WTC11 (cell line): ENCODE measurements at regions not wholly inside any gene's neighbourhood (a gene's known extent, or its start where the extent isn't known, plus 50 kb on each side); places are given as distances from the start of the nearest gene placed in this dataset.

Source experiments
- ATAC-seq: fragments of 200-7000 bp; cut with Tn5 transposase; 2 replicates; pipeline ENCODE4 v1.10.0; 2021; ENCODE audit warnings: mild to moderate bottlenecking, moderate library complexity
- CTCF ChIA-PET: fragments of 300-600 bp; sonication (Branson Sonifier 250); formaldehyde crosslinking; loops from one replicate; lab custom pipeline; 2021; ENCODE audit warnings: antibody characterized with exemption; lab: Charles Lee
- POLR2A ChIA-PET: fragments of 350-600 bp; sonication (Branson Sonifier 250); formaldehyde crosslinking; loops from one replicate; lab custom pipeline; 2021; ENCODE audit warnings: antibody characterized with exemption; lab: Charles Lee
- DNase-seq: peaks from one replicate; pipeline ENCODE4 v3.0.0; 2021; ENCODE audit warnings: low spot score
- H3K27ac Mint-ChIP-seq: 2 replicates; pipeline ENCODE4 v1.8.0; 2021; ENCODE audit warnings: mixed read lengths
- H3K27me3 Mint-ChIP-seq: 2 replicates; pipeline ENCODE4 v1.8.0; 2021; ENCODE audit warnings: low read depth, mild to moderate bottlenecking, moderate library complexity, mixed read lengths
- H3K36me3 Mint-ChIP-seq: 2 replicates; pipeline ENCODE4 v1.8.0; 2021; ENCODE audit warnings: mixed read lengths
- H3K4me1 Mint-ChIP-seq: 2 replicates; pipeline ENCODE4 v1.8.0; 2022; ENCODE audit warnings: mixed read lengths
- H3K4me3 Mint-ChIP-seq: 2 replicates; pipeline ENCODE4 v1.8.0; 2021; ENCODE audit warnings: mild to moderate bottlenecking, moderate library complexity, mixed read lengths
- H3K9me3 Mint-ChIP-seq: 2 replicates; pipeline ENCODE4 v1.8.0; 2021; ENCODE audit warnings: mixed read lengths
- ATF3 ChIP-seq: sonication (generic); formaldehyde crosslinking; conservative IDR thresholded peaks from 2 replicates; pipeline ENCODE4 v1.8.1; 2022; ENCODE audit warnings: mild to moderate bottlenecking, missing genetic modification reagents
- CBFB ChIP-seq: sonication (generic); formaldehyde crosslinking; IDR thresholded peaks from 2 replicates; pipeline ENCODE4 v1.8.1; 2022; ENCODE audit warnings: mild to moderate bottlenecking, low read depth, missing genetic modification reagents
- CREM ChIP-seq: sonication (generic); formaldehyde crosslinking; IDR thresholded peaks from 2 replicates; pipeline ENCODE4 v1.8.1; 2022; ENCODE audit warnings: mild to moderate bottlenecking, missing genetic modification reagents, moderate library complexity
- FOXP1 ChIP-seq: sonication (generic); formaldehyde crosslinking; IDR thresholded peaks from 2 replicates; pipeline ENCODE4 v1.8.0; 2022; ENCODE audit warnings: missing genetic modification reagents, mild to moderate bottlenecking, moderate library complexity, borderline replicate concordance
- GABPB1 ChIP-seq: sonication (generic); formaldehyde crosslinking; IDR thresholded peaks from 2 replicates; pipeline ENCODE4 v1.8.1; 2023; ENCODE audit warnings: mild to moderate bottlenecking, missing genetic modification reagents
- GRHL2 ChIP-seq: fragments of 250-450 bp; sonication (Bioruptor Pico); IDR thresholded peaks from 2 replicates; pipeline ENCODE4 v1.8.0; 2022; ENCODE audit warnings: mild to moderate bottlenecking, moderate library complexity; ENCODE audit not compliant: insufficient replicate concordance, severe bottlenecking
- HMGA2 ChIP-seq: fragments of 250-450 bp; sonication (Bioruptor Pico); IDR thresholded peaks from 2 replicates; pipeline ENCODE4 v1.4.0; 2021; ENCODE audit warnings: mild to moderate bottlenecking, moderate library complexity
- NFYB ChIP-seq: sonication (generic); formaldehyde crosslinking; conservative IDR thresholded peaks from 2 replicates; pipeline ENCODE4 v1.8.0; 2022; ENCODE audit warnings: low read depth, missing genetic modification reagents
- NR1H2 ChIP-seq: sonication (generic); formaldehyde crosslinking; IDR thresholded peaks from 2 replicates; pipeline ENCODE4 v1.9.0; 2021; ENCODE audit warnings: mild to moderate bottlenecking, moderate library complexity, missing genetic modification reagents
- RELA ChIP-seq: sonication (generic); formaldehyde crosslinking; IDR thresholded peaks from 2 replicates; pipeline ENCODE4 v1.8.1; 2022; ENCODE audit warnings: missing genetic modification reagents, mild to moderate bottlenecking, borderline replicate concordance
- TP53 ChIP-seq: sonication (generic); formaldehyde crosslinking; IDR thresholded peaks from 2 replicates; pipeline ENCODE4 v1.8.1; 2023; ENCODE audit warnings: mild to moderate bottlenecking, missing genetic modification reagents
- USF2 ChIP-seq: sonication (generic); formaldehyde crosslinking; IDR thresholded peaks from 2 replicates; pipeline ENCODE4 v1.8.1; 2023; ENCODE audit warnings: mild to moderate bottlenecking, missing genetic modification reagents, moderate library complexity
- ZBTB21 ChIP-seq: sonication (generic); formaldehyde crosslinking; IDR thresholded peaks from 2 replicates; pipeline ENCODE4 v1.8.1; 2023; ENCODE audit warnings: mild to moderate bottlenecking, missing genetic modification reagents, borderline replicate concordance
- ZBTB43 ChIP-seq: sonication (generic); formaldehyde crosslinking; IDR thresholded peaks from 2 replicates; pipeline ENCODE4 v1.8.1; 2023; ENCODE audit warnings: mild to moderate bottlenecking, missing genetic modification reagents
- ZNF263 ChIP-seq: sonication (generic); formaldehyde crosslinking; IDR thresholded peaks from 2 replicates; pipeline ENCODE4 v1.8.1; 2022; ENCODE audit warnings: low read depth, mild to moderate bottlenecking, moderate library complexity, missing genetic modification reagents
- ZSCAN18 ChIP-seq: fragments of 250-450 bp; sonication (Bioruptor Pico); IDR thresholded peaks from 2 replicates; pipeline ENCODE4 v2.1.2; 2022; ENCODE audit warnings: mild to moderate bottlenecking, moderate library complexity
- TF ChIP-seq, protein P1 (sequence below): fragments of 250-450 bp; sonication (Bioruptor Pico); IDR thresholded peaks from 2 replicates; pipeline ENCODE4 v1.9.0; 2021; ENCODE audit warnings: mild to moderate bottlenecking
- TF ChIP-seq, protein P2 (sequence below): sonication (generic); formaldehyde crosslinking; IDR thresholded peaks from 2 replicates; pipeline ENCODE4 v1.8.1; 2023; ENCODE audit warnings: mild to moderate bottlenecking, missing genetic modification reagents, moderate library complexity

DNA sequence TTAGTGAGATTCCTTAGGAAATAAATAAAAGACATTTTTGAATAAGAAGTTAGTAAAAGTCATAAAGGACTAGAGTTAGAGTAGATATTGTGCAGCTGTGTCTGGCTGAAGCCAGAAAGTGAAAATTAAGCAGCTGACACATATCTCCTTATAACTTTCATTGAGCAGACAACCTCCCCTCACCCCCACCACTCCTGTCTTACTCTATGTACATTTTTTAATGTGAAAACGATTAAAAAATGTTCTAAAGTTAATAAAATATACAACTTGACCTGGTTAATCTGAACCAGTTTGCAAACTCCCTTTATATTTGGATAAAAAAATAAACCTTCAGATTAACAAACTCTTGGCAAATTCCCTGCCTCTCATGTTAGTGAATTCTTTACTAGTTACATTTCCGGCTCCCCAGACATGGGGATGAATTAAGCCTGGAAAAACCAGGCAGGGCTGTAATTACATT, 462.8 kb downstream of the MEIS1 start:
- Mint-ChIP-seq H3K4me3 (no peak overlapping the region), H3K9me3 (no peaks in the 10 kb centered on the region), H3K4me1 (peaks cover 10% of the 10 kb centered on the region; the same call in 1 of the 2 replicates), H3K27me3 (no peaks in the 10 kb centered on the region; the same call in 1 of the 2 replicates), H3K27ac (no peak overlapping the region), H3K36me3 (no peaks in the 10 kb centered on the region)
- ChIA-PET POLR2A (no interaction called here), CTCF (no interaction called here)
- DNase-seq (no peak), ATAC-seq (no peak)
- TF ChIP-seq CREM (no peak), GRHL2 (CRISPR knock-in tag) (no peak), ATF3 (CRISPR knock-in tag) (no peak), ZBTB21 (no peak)
- TF ChIP-seq, protein P1, sequence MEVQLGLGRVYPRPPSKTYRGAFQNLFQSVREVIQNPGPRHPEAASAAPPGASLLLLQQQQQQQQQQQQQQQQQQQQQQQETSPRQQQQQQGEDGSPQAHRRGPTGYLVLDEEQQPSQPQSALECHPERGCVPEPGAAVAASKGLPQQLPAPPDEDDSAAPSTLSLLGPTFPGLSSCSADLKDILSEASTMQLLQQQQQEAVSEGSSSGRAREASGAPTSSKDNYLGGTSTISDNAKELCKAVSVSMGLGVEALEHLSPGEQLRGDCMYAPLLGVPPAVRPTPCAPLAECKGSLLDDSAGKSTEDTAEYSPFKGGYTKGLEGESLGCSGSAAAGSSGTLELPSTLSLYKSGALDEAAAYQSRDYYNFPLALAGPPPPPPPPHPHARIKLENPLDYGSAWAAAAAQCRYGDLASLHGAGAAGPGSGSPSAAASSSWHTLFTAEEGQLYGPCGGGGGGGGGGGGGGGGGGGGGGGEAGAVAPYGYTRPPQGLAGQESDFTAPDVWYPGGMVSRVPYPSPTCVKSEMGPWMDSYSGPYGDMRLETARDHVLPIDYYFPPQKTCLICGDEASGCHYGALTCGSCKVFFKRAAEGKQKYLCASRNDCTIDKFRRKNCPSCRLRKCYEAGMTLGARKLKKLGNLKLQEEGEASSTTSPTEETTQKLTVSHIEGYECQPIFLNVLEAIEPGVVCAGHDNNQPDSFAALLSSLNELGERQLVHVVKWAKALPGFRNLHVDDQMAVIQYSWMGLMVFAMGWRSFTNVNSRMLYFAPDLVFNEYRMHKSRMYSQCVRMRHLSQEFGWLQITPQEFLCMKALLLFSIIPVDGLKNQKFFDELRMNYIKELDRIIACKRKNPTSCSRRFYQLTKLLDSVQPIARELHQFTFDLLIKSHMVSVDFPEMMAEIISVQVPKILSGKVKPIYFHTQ (CRISPR knock-in tag): no peak

GRCh38 chr2:66899109-66899508, 464.2 kb downstream of the MEIS1 start:
- DNase-seq: no peak
- Mint-ChIP-seq H3K27ac (no peak overlapping the region), H3K4me1 (peaks cover 19% of the 10 kb centered on the region), H3K36me3 (no peaks in the 10 kb centered on the region), H3K4me3 (no peak overlapping the region), H3K27me3 (no peaks in the 10 kb centered on the region; the same call in 1 of the 2 replicates), H3K9me3 (no peaks in the 10 kb centered on the region)
- TF ChIP-seq USF2 (CRISPR knock-in tag): no peak
- POLR2A ChIA-PET: no interaction called here
- ATAC-seq: no peak
- CTCF ChIA-PET: no interaction called here

DNA sequence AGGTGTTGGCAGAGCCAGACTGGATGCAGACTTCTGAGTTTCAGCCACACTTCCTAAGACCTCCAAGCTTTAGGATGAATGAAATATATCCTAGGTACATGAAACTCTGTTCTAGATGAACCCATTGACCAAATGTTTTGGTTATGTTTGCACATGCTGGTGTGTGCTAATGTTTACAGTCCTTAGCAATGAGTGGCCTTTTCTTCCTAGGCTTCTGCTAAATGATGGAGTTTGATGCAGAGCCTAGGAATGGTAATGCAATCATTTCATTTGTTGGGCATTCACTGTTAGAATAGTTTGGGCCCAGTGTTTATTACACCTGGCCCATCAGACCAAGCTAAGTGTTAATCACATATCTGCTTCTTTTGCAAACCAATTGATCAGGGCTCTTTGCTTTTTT, 464.7 kb downstream of the MEIS1 start:
- Mint-ChIP-seq H3K4me3 (no peak overlapping the region), H3K9me3 (no peaks in the 10 kb centered on the region), H3K36me3 (no peaks in the 10 kb centered on the region), H3K27ac (no peak overlapping the region), H3K27me3 (no peaks in the 10 kb centered on the region; the same call in 1 of the 2 replicates), H3K4me1 (peaks cover 19% of the 10 kb centered on the region)
- TF ChIP-seq TP53 (CRISPR knock-in tag): no peak
- TF ChIP-seq FOXP1: no peak
- TF ChIP-seq NR1H2 (CRISPR knock-in tag): no peak
- TF ChIP-seq NFYB (CRISPR knock-in tag): no peak
- TF ChIP-seq GABPB1 (CRISPR knock-in tag): no peak
- no peak for TF ChIP-seq ZBTB43 (CRISPR knock-in tag)
- POLR2A ChIA-PET: no interaction called here
- DNase-seq (no peak), ATAC-seq (no peak)
- CTCF ChIA-PET: no interaction called here

DNA sequence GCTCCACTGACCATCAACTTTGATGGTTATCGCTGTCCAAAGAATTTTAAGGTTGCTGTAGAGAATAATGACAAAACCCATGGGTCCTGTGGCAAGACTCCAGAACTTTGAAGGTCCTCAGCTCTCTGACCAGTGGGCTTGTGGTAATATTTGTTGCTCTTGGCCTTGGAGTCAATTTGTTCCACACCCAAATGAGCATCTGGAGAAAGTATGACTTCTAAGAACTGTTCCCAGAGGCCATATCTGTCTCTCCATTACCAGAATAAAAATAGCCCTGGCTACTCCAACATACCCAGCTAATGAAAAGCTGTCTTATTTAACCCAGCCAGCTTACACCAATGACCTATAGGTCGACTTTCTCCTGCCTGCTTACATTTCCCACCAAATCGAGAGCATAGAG, 466.4 kb downstream of the MEIS1 start:
- TF ChIP-seq ZNF263: no peak
- no peak for TF ChIP-seq CBFB
- no peak for TF ChIP-seq RELA
- TF ChIP-seq ZBTB21: no peak
- TF ChIP-seq HMGA2: no peak
- TF ChIP-seq ZSCAN18: no peak
- TF ChIP-seq, protein P2, sequence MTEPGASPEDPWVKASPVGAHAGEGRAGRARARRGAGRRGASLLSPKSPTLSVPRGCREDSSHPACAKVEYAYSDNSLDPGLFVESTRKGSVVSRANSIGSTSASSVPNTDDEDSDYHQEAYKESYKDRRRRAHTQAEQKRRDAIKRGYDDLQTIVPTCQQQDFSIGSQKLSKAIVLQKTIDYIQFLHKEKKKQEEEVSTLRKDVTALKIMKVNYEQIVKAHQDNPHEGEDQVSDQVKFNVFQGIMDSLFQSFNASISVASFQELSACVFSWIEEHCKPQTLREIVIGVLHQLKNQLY: no peak
- Mint-ChIP-seq H3K4me1 (peaks cover 19% of the 10 kb centered on the region), H3K4me3 (no peak overlapping the region), H3K36me3 (no peaks in the 10 kb centered on the region), H3K27ac (no peak overlapping the region), H3K27me3 (no peaks in the 10 kb centered on the region; the same call in 1 of the 2 replicates), H3K9me3 (no peaks in the 10 kb centered on the region)
- no peak for ATAC-seq
- DNase-seq: no peak
- POLR2A ChIA-PET: no interaction called here
- CTCF ChIA-PET: no interaction called here
